ENCODE measurements at regions not wholly inside any gene's neighbourhood (a gene's known extent, or its start where the extent isn't known, plus 50 kb on each side); places are given as distances from the start of the nearest gene placed in this dataset.
"Not testable (repeated sequence)": the region's sequence is repeated elsewhere in the genome, so short reads cannot be mapped to it uniquely, and the experiment has no call there.

- no peak for DNase-seq
Measured at GRCh38 chr7:12833829-12834228, 146.4 kb downstream of the ARL4A start.

GRCh38 chr7:12834782-12835181 lies 147.3 kb downstream of the ARL4A start:
- DNase-seq, result no peak

GRCh38 chr7:12839508-12840153 lies 152.2 kb downstream of the ARL4A start:
- no peak for DNase-seq

- not testable (repeated sequence) for DNase-seq
Measured at GRCh38 chr7:12844732-12845131, 157.3 kb downstream of the ARL4A start.

GRCh38 chr7:12847001-12847400 lies 159.6 kb downstream of the ARL4A start:
- no peak for DNase-seq

- no peak for DNase-seq
Measured at GRCh38 chr7:12851142-12851541, 163.7 kb downstream of the ARL4A start.

GRCh38 chr7:12851841-12852240 lies 164.4 kb downstream of the ARL4A start:
- DNase-seq, result no peak

- DNase-seq, result no peak
Measured at GRCh38 chr7:12855036-12855435, 167.6 kb downstream of the ARL4A start.

GRCh38 chr7:12859761-12860160 lies 172.3 kb downstream of the ARL4A start:
- DNase-seq, result no peak

GRCh38 chr7:12861070-12861469 lies 173.6 kb downstream of the ARL4A start:
- DNase-seq, result no peak

- no peak for DNase-seq
Measured at GRCh38 chr7:12862146-12862545, 174.7 kb downstream of the ARL4A start.

GRCh38 chr7:12864470-12865046 lies 177.1 kb downstream of the ARL4A start:
- no peak for DNase-seq

- DNase-seq, result no peak
Measured at GRCh38 chr7:12865593-12865992, 178.2 kb downstream of the ARL4A start.

GRCh38 chr7:12866207-12866606 lies 178.8 kb downstream of the ARL4A start:
- DNase-seq, result no peak

GRCh38 chr7:12868027-12868426 lies 180.6 kb downstream of the ARL4A start:
- DNase-seq, result no peak

- no peak for DNase-seq
Measured at GRCh38 chr7:12870219-12870618, 182.8 kb downstream of the ARL4A start.

GRCh38 chr7:12872487-12872886 lies 185.1 kb downstream of the ARL4A start:
- DNase-seq, result no peak

- no peak for DNase-seq
Measured at GRCh38 chr7:12873571-12873970, 186.1 kb downstream of the ARL4A start.

GRCh38 chr7:12879139-12879538 lies 191.7 kb downstream of the ARL4A start:
- no peak for DNase-seq

- DNase-seq, result no peak
Measured at GRCh38 chr7:12881712-12882111, 194.3 kb downstream of the ARL4A start.

GRCh38 chr7:12882710-12883109 lies 195.3 kb downstream of the ARL4A start:
- no peak for DNase-seq

- DNase-seq, result no peak
Measured at GRCh38 chr7:12884033-12884432, 196.6 kb downstream of the ARL4A start.

- no peak for DNase-seq
Measured at GRCh38 chr7:12884856-12885440, 197.5 kb downstream of the ARL4A start.

GRCh38 chr7:12888717-12889116 lies 201.3 kb downstream of the ARL4A start:
- DNase-seq, result no peak

GRCh38 chr7:12889391-12889790 lies 202.0 kb downstream of the ARL4A start:
- no peak for DNase-seq
